Neural cell (in vitro differentiated cells): ENCODE measurements at regions not wholly inside any gene's neighbourhood (a gene's known extent, or its start where the extent isn't known, plus 50 kb on each side); places are given as distances from the start of the nearest gene placed in this dataset.

ENCODE experiments used
- H2AFZ ChIP-seq: fragments of 200-600, 300-800 bp; sonication (generic), shearing (Covaris generic); 2 replicates; pipeline ENCODE4 v1.6.0; 2014; ENCODE audit warnings: low read depth, mild to moderate bottlenecking, antibody characterized with exemption, low read length, moderate library complexity
- H3F3A ChIP-seq: fragments of 200-600 bp; shearing (Covaris generic); 2 replicates; pipeline ENCODE4 v1.6.1; 2016; ENCODE audit warnings: mild to moderate bottlenecking, moderate library complexity, mixed read lengths, antibody characterized with exemption, low read length; ENCODE audit not compliant: insufficient read depth, poor library complexity, severe bottlenecking
- H3K27ac ChIP-seq: fragments of 200-600, 300-800 bp; sonication (generic), shearing (Covaris generic); 2 replicates; pipeline ENCODE4 v1.5.1; 2014; ENCODE audit warnings: mild to moderate bottlenecking, low read length, moderate library complexity
- H3K27me3 ChIP-seq: fragments of 300-800, 200-600 bp; sonication (generic), shearing (Covaris generic); 2 replicates; pipeline ENCODE4 v1.6.0; 2014; ENCODE audit warnings: mild to moderate bottlenecking, low read depth, low read length, moderate library complexity; ENCODE audit not compliant: insufficient read depth
- H3K36me3 ChIP-seq: fragments of 300-800, 200-600 bp; sonication (generic), shearing (Covaris generic); 2 replicates; pipeline ENCODE4 v1.5.1; 2014; ENCODE audit warnings: mild to moderate bottlenecking, antibody characterized with exemption, low read length, moderate library complexity; ENCODE audit not compliant: insufficient read depth
- H3K4me2 ChIP-seq: fragments of 300-800, 200-600 bp; sonication (generic), shearing (Covaris generic); 2 replicates; pipeline ENCODE4 v1.6.0; 2014; ENCODE audit warnings: mild to moderate bottlenecking, low read length
- H3K4me3 ChIP-seq: fragments of 300-800, 200-600 bp; sonication (generic), shearing (Covaris generic); 2 replicates; pipeline ENCODE4 v1.5.1; 2014; ENCODE audit warnings: mild to moderate bottlenecking, low read length, moderate library complexity
- H3K79me2 ChIP-seq: fragments of 200-600 bp; shearing (Covaris generic); replicated peaks from 2 replicates; pipeline ENCODE4 v1.6.0; 2014; ENCODE audit warnings: mild to moderate bottlenecking, low read length, moderate library complexity; ENCODE audit not compliant: insufficient read depth
- H3K9ac ChIP-seq: fragments of 300-800, 200-600 bp; sonication (generic), shearing (Covaris generic); 2 replicates; pipeline ENCODE4 v1.6.1; 2016; ENCODE audit warnings: mild to moderate bottlenecking, low read length, mixed read lengths
- H3K9me2 ChIP-seq: fragments of 200-600 bp; shearing (Covaris generic); 2 replicates; pipeline ENCODE4 v1.6.1; 2016; ENCODE audit warnings: mild to moderate bottlenecking, low read length, mixed read lengths; ENCODE audit not compliant: insufficient read depth
- H3K9me3 ChIP-seq: fragments of 200-600, 300-800 bp; sonication (generic), shearing (Covaris generic); 2 replicates; pipeline ENCODE4 v1.6.1; 2016; ENCODE audit warnings: mild to moderate bottlenecking, mixed run types, low read length, moderate library complexity, mixed read lengths
- H4K20me1 ChIP-seq: fragments of 200-600 bp; shearing (Covaris generic); 2 replicates; pipeline ENCODE4 v1.6.1; 2016; ENCODE audit warnings: mild to moderate bottlenecking, mixed run types; ENCODE audit not compliant: insufficient read depth
- EP300 ChIP-seq: fragments of 450-650 bp; conservative IDR thresholded peaks from 2 replicates; pipeline ENCODE4 v1.6.1; 2014; ENCODE audit warnings: antibody characterized with exemption, mild to moderate bottlenecking, moderate library complexity; ENCODE audit not compliant: poor library complexity, severe bottlenecking
- EZH2 ChIP-seq: fragments of 200-600, 300-800 bp; shearing (Covaris generic), sonication (generic); IDR thresholded peaks from 2 replicates; pipeline ENCODE4 v1.6.1; 2014; ENCODE audit warnings: antibody characterized with exemption, low read length, borderline replicate concordance, mild to moderate bottlenecking; ENCODE audit not compliant: insufficient read depth, poor library complexity, severe bottlenecking
- MXI1 ChIP-seq: fragments of 450-650 bp; conservative IDR thresholded peaks from 2 replicates; pipeline ENCODE4 v1.6.1; 2014; ENCODE audit warnings: antibody characterized with exemption, mild to moderate bottlenecking; ENCODE audit not compliant: poor library complexity, severe bottlenecking
- POLR2AphosphoS5 ChIP-seq: IDR thresholded peaks from 2 replicates; pipeline ENCODE4 v1.6.1; 2012
- RAD21 ChIP-seq: fragments of 450-650 bp; conservative IDR thresholded peaks from 2 replicates; pipeline ENCODE4 v1.6.1; 2014; ENCODE audit warnings: antibody characterized with exemption, mild to moderate bottlenecking, moderate library complexity
- REST ChIP-seq: IDR thresholded peaks from 2 replicates; pipeline ENCODE4 v1.6.1; 2012; ENCODE audit warnings: borderline replicate concordance
- SMC3 ChIP-seq: fragments of 450-650 bp; conservative IDR thresholded peaks from 2 replicates; pipeline ENCODE4 v1.6.1; 2014; ENCODE audit warnings: antibody characterized with exemption, mild to moderate bottlenecking, moderate library complexity; ENCODE audit not compliant: poor library complexity
- TAF1 ChIP-seq: IDR thresholded peaks from 2 replicates; pipeline ENCODE4 v1.6.1; 2012; ENCODE audit warnings: low read depth
- TF ChIP-seq, protein P1 (sequence below): fragments of 450-650 bp; IDR thresholded peaks from 2 replicates; pipeline ENCODE4 v1.5.1; 2014; ENCODE audit warnings: antibody characterized with exemption, mild to moderate bottlenecking, moderate library complexity; ENCODE audit not compliant: poor library complexity, severe bottlenecking

DNA sequence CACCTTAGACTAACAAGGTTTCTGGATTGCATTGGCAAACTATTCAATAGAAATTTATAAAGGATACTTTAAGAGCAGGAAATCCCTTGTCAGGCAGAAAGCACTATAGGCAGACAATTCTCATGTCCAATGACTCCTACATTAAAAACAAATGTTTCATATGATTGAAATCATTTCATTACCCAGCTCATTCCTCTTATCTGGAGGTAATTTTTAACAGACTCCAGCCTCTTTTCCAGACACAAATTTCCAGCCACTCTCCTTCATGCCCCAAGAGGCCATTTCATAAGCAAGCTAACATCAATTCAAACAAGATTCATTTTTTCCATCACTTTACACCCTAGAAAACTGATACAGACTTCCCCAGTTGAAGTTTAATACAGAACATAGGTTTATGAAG is 495.1 kb upstream of the FRG1 start:
- H2AFZ ChIP-seq: no peak overlapping the region
- no peak overlapping the region for H3K27ac ChIP-seq
- no peaks in the 10 kb centered on the region for H3F3A ChIP-seq
- TF ChIP-seq, protein P1, sequence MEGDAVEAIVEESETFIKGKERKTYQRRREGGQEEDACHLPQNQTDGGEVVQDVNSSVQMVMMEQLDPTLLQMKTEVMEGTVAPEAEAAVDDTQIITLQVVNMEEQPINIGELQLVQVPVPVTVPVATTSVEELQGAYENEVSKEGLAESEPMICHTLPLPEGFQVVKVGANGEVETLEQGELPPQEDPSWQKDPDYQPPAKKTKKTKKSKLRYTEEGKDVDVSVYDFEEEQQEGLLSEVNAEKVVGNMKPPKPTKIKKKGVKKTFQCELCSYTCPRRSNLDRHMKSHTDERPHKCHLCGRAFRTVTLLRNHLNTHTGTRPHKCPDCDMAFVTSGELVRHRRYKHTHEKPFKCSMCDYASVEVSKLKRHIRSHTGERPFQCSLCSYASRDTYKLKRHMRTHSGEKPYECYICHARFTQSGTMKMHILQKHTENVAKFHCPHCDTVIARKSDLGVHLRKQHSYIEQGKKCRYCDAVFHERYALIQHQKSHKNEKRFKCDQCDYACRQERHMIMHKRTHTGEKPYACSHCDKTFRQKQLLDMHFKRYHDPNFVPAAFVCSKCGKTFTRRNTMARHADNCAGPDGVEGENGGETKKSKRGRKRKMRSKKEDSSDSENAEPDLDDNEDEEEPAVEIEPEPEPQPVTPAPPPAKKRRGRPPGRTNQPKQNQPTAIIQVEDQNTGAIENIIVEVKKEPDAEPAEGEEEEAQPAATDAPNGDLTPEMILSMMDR: no peak
- TF ChIP-seq MXI1: no peak
- H3K27me3 ChIP-seq: no peaks in the 10 kb centered on the region
- no peaks in the 10 kb centered on the region for H3K79me2 ChIP-seq
- no peaks in the 10 kb centered on the region for H3K9me3 ChIP-seq
- no peaks in the 10 kb centered on the region for H4K20me1 ChIP-seq
- H3K9me2 ChIP-seq: no peaks in the 10 kb centered on the region
- H3K36me3 ChIP-seq: no peaks in the 10 kb centered on the region
- no peak overlapping the region for H3K4me2 ChIP-seq
- no peak overlapping the region for H3K9ac ChIP-seq
- no peak overlapping the region for H3K4me3 ChIP-seq

- Histone ChIP-seq H3K9ac (no peak overlapping the region), H2AFZ (no peak overlapping the region), H3K4me3 (no peak overlapping the region), H3K4me2 (no peak overlapping the region), H4K20me1 (no peaks in the 10 kb centered on the region), H3K27me3 (no peaks in the 10 kb centered on the region), H3K36me3 (no peaks in the 10 kb centered on the region), H3K79me2 (no peaks in the 10 kb centered on the region), H3F3A (no peaks in the 10 kb centered on the region), H3K27ac (no peak overlapping the region), H3K9me3 (no peaks in the 10 kb centered on the region), H3K9me2 (no peaks in the 10 kb centered on the region)
- no peak for TF ChIP-seq MXI1
These were observed 476.9 kb upstream of the FRG1 start for GRCh38 chr4:189463734-189464133.

GRCh38 chr4:189494407-189494806 is 446.3 kb upstream of the FRG1 start:
- Histone ChIP-seq H3K4me3 (no peak overlapping the region), H4K20me1 (no peaks in the 10 kb centered on the region), H3F3A (no peaks in the 10 kb centered on the region), H3K9me2 (no peaks in the 10 kb centered on the region), H3K36me3 (no peaks in the 10 kb centered on the region), H3K79me2 (no peaks in the 10 kb centered on the region), H3K27me3 (no peaks in the 10 kb centered on the region), H2AFZ (no peak overlapping the region), H3K4me2 (no peak overlapping the region), H3K9ac (no peak overlapping the region), H3K27ac (no peak overlapping the region), H3K9me3 (no peaks in the 10 kb centered on the region)
- TF ChIP-seq, protein P1: no peak
- TF ChIP-seq TAF1 (no peak), POLR2AphosphoS5 (no peak), EP300 (no peak), MXI1 (no peak), EZH2 (no peak), RAD21 (no peak), REST (no peak), SMC3 (no peak)
